Activated effector memory CD4-positive, alpha-beta T cell treated with Interleukin-2 at 50 U/mL for 16 hours (primary cell): ENCODE measurements at regions not wholly inside any gene's neighbourhood (a gene's known extent, or its start where the extent isn't known, plus 50 kb on each side); places are given as distances from the start of the nearest gene placed in this dataset.

Experiments
- DNase-seq: peaks from one replicate; pipeline ENCODE4 v3.0.0-alpha.2; 2020

DNA sequence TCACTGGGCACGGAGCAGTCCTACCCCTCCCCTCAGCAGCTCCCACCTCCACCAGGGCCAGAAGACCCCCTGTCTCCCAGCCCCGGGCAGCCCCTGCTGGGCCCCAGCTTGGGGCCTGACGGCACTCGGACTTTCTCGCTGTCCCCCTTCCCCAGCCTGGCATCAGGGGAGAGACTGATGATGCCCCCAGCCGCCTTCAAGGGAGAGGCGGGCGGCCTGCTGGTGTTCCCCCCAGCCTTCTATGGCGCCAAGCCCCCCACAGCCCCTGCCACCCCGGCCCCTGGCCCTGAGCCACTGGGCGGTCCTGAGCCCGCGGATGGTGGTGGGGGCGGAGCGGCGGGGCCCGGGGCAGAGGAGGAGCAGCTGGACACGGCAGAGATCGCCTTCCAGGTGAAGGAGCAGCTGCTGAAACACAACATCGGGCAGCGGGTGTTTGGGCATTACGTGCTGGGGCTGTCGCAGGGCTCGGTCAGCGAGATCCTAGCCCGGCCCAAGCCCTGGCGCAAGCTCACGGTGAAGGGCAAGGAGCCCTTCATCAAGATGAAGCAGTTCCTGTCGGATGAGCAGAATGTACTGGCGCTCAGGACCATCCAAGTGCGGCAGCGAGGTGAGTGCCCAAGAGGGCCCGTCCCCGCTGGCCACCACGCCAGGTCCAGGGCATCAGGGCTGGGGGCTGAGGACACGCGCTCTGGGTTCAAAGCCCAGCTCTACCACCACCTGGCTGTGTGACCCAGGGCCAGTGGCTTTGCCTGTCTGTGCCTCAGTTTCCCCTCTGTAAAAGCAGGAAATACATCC, 58.6 kb downstream of the PHETA1 start:
- no peak for DNase-seq

GRCh38 chr12:111309584-111309983, 59.3 kb downstream of the PHETA1 start:
- DNase-seq: no peak

GRCh38 chr12:111308473-111308872, 60.4 kb downstream of the PHETA1 start:
- DNase-seq: no peak

DNA sequence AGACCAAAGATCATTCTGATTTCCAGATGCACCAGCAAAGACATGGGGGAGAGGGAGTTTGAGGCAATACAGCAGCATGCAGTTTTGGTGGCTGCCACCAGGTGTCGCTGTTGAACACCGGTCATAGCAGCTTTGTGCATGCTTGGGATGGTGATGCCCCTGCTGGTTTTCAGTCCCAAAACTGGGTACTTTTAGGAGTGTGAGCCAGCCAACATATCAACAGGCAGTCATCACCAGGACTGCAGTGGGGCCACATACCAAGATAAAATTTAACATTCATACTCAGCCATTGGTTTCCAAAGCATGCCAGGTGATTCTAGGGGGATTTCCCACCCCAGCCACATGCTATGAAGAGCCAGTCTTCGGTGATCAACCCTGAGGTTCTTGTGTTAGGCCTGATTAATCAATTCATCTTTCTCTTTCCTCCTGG, 64.2 kb downstream of the PHETA1 start:
- no peak for DNase-seq

DNA sequence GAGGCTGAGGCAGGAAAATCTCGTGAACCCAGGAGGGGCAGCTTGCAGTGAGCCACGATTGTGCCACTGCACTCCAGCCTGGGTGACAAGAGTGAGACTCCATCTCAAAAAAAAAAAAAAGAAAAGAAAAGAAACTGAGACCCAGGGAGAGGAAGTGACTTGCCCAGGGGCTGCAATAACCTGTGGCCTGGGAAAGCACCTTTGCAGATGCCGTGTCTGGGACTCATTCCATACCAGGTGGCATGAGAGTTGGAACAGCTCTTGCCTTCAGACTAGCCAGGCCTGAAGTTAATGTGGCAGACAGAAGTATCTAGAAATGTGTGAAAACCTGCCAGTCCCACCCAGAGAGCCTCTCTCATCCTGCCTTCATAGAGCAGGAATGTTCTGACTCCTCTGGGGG, 65.4 kb downstream of the PHETA1 start:
- no peak for DNase-seq

DNA sequence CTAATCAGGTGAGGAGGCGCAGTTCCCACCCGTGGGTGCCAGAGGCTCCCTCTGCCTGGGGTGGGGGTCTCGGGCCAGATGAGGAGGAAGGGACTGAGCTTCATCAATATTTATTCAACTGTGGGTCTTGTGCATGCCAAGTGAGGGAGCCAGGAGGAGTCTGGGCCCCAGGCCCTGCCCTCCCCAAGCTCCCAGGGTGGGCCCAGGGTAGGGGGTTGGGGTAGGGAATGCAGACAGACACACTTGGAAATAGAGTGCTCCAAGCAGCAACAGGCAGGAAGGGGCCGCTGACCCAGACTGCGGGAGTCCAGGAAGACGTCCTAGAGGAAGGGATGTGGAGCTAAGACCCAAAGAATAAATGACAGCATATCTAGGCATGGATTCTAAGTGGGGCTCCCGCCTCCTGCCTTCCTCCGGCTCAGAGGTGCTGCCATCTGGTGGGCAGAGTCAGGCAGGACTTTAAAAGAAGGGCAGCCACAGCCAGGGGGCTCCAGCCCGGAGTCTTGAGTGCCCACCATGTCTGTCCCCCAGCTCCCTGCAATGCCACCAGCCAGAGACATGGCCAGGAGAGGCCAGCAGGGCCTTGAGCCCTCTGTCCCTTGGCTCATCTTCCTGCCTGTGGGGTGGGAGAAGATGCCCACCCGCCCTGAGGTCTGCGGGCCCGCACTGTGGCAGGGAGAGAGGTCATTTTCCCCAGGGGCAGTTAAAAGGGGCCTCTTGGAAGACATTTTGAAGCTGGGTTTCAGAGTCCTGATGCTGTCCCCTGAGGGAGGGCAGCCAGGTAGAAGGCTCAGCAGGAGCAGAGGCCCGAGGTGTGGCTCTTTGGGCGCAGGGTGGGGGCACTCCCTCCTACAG, 70.1 kb downstream of the PHETA1 start:
- DNase-seq: peak; percentile 8

- no peak for DNase-seq
Measured at GRCh38 chr12:111297703-111298426, 71.0 kb downstream of the PHETA1 start.

DNA sequence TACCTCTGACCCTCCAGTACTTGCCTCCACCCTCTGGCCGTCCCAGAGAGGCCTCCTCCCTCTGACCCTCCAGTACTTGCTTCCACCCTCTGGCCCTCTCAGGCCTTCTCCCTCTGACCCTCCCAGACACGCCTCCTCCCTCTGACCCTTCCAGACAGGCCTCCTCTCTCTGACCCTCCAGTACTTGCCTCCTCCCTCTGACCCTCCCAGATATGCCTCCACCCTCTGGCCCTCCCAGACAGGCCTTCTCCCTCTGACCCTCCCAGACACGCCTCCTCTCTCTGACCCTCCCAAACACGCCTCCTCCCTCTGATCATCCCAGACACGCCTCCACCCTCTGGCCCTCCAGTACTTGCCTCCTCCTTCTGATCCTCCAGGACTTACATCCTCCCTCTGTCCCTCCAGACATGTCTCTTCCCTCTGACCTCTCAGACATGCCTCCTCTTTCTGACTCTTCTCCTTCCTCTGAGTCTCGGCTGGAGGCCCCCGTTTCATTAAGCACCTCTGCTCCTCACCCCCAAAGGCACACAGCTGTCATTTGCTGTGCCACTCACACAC, 71.9 kb downstream of the PHETA1 start:
- DNase-seq: no peak

DNA sequence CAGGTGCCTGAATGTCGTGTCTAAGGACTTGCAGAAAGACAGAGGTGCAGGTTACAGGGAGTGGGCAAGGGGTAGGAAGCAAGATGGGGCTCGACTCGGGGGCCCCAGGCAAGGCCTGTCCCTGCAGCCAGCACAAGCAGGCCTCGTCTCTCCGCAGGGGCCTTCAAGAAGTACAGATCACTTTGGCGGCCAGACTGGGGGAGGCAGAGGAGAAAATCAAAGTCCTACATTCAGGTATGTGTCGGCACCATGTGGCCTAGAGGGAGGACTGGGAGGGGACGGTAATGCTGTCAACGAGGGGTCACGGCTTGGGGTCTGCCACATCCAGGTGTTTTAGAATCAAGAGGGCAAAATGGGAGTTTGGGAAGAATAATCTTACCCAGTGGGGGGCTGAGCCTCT, 73.7 kb downstream of the PHETA1 start:
- no peak for DNase-seq

DNA sequence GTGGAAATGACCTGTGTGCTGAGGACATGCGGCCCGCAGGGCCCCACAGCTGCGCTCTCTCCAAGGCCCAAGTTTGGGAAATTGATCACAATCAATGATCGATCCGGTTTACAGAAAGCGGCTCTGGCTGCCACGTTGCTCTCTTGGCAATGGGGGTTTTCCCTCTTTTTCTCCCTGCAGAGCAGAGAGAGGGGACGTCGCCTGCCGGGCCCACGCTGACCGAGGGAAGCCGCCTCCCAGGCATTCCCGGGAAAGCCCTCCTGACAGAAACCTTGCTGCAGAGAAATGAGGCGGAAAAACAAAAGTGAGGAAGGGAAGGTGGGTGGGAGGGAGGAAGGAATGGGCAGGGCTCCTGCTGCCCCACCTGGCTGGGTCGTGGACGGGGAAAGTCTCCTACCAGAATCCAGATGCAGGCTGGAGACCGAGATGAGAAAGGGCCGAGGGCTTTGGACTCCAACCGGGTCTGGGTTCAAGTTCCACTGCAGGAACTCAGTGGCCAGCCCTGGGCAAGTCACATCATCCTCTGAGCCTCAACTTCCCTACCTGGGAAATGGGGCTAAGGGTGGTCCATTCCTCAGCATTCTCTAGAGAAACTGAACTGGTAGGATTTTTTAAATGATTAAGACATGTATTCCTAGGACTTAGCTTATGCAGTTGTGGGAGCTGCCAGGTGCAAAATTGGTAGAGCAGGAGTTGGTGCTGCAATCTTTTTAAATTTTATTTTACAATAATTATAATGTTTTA, 75.5 kb downstream of the PHETA1 start:
- no peak for DNase-seq

DNA sequence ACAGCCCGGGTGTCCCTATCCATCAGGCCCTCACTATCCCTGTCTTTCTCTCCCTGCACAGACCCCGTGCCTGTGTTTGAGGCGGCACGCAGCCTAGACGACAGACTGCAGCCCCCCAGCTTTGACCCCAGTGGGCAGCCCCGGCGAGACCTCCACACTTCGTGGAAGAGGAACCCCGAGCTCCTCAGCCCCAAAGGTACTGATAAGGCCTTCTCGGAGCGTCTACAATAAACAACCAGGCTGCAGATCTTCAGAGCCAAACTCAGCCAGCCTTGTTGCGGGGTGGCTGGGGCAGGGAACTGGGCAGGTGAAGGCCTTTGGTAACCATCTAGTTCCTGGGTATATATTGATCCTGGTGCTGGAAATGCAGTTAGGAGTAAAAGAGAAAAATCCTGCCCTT, 77.5 kb downstream of the PHETA1 start:
- no peak for DNase-seq

DNA sequence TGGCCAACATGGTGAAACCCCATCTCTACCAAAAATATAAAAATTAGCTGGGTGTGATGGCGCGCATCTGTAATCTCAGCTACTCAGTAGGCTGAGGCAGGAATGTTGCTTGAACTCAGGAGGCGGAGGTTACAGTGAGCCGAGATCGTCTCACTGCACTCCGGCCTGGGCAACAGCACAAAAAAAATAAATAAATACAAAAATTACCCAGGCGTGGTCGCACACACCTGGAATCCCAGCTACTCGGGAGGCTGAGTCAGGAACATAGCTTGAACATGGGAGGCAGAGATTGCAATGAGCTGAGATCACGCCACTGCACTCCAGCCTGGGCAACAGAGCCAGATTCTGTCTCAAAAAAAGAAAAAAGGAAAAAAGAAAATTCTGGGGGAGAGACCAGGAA, 80.1 kb downstream of the PHETA1 start:
- no peak for DNase-seq

- DNase-seq: no peak
Measured at GRCh38 chr12:111287125-111287900, 81.6 kb downstream of the PHETA1 start.

- DNase-seq: no peak
Measured at GRCh38 chr12:111285200-111285599, 83.7 kb downstream of the PHETA1 start.

DNA sequence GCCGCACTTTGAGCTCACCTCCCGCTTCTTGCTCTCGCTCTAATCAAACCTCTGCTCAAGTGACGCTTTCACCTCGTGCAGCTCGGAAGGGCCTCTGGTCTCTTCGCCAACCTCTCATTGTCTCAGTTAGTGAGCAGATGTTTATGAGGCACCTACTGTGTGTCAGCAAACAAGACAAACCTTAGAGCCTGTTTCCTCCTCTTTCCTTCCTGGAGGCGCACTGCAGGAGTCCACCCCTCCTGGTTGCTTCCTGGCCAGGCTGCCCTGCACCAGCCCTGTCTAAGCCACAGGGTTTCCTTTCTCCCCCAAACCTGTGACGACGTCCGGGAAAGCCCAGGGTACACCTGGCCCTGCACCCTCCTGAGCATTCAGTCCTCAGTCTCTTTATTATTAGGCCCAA, 84.2 kb downstream of the PHETA1 start:
- DNase-seq: no peak

- DNase-seq: no peak
Measured at GRCh38 chr12:111283966-111284365, 84.9 kb downstream of the PHETA1 start.

GRCh38 chr12:111283521-111283920, 85.4 kb downstream of the PHETA1 start:
- DNase-seq: no peak

GRCh38 chr12:111277570-111277969, 91.3 kb downstream of the PHETA1 start:
- no peak for DNase-seq

DNA sequence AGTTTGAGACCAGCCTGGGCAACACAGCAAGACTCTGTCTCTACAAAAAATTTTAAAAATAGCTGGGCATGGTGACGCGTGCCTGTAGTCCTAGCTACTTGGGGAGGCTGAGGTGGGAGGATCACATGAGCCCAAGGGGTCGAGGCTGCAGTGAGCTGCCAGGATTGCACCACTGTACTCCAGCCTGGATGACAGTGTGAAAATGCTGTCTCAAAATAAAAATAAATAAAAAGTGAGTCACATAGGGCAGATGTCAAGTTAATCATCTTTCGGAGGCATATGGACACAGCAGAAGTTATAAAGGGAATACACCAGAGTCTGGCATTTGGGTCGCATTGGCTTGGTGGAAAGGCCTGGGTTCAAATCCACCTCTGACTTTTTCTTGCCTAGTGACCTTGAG, 92.7 kb downstream of the PHETA1 start:
- no peak for DNase-seq

DNA sequence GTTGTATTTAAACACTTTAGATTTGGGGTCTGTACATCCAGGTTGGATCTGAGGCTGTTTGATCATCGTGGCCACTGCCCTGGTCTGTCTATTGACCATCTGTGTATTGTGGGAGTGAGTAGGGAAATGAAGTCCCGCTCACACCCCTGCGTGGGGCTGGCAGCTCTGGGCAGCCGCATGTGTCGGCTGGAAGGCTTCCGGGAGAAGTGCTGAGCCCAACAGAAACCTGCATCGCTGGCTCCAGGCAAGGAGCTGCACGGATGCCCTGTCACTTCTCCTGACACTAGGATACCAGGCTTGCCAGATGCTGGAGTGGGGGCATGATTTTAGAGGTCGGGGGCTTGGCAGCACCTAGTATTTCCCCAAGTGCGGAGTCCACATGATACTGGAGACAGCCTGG, 93.6 kb downstream of the PHETA1 start:
- no peak for DNase-seq

GRCh38 chr12:111274777-111275176, 94.1 kb downstream of the PHETA1 start:
- no peak for DNase-seq
